DOHH2 (cell line): ENCODE measurements at regions not wholly inside any gene's neighbourhood (a gene's known extent, or its start where the extent isn't known, plus 50 kb on each side); places are given as distances from the start of the nearest gene placed in this dataset.

Experiments
- EZH2phosphoT487 ChIP-seq: fragments of 200-600 bp; sonication (generic); IDR thresholded peaks from 2 replicates; pipeline ENCODE4 v1.6.1; 2017; ENCODE audit warnings: borderline replicate concordance, mild to moderate bottlenecking, antibody characterized with exemption, low read length, moderate library complexity, mixed read lengths
- TF ChIP-seq, protein P1 (sequence below): fragments of 200-600 bp; sonication (generic); IDR thresholded peaks from one replicate; pipeline ENCODE4 v1.5.1; 2014; ENCODE audit warnings: antibody characterized with exemption, mild to moderate bottlenecking, low read depth, low read length; ENCODE audit not compliant: poor library complexity, severe bottlenecking

DNA sequence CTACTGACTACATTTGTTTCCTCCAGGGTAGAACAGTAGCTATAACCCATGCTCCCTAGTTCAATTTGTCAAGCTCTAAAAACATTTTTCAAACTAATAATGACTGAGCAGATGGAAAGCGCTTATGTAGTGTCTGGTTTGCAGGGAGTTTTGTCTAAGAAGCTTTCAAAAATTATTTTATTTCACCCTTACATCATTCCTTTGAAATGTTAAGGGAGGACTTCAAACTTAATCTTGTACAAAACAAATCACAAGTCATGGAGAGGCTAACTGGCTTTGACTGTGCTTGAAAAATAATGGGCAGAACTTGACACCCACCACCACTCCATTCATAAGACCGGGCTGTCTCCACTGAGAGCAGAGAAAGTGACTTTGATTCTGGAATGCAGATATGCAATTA lies 153.4 kb upstream of the QRFPR start:
- TF ChIP-seq, protein P1, sequence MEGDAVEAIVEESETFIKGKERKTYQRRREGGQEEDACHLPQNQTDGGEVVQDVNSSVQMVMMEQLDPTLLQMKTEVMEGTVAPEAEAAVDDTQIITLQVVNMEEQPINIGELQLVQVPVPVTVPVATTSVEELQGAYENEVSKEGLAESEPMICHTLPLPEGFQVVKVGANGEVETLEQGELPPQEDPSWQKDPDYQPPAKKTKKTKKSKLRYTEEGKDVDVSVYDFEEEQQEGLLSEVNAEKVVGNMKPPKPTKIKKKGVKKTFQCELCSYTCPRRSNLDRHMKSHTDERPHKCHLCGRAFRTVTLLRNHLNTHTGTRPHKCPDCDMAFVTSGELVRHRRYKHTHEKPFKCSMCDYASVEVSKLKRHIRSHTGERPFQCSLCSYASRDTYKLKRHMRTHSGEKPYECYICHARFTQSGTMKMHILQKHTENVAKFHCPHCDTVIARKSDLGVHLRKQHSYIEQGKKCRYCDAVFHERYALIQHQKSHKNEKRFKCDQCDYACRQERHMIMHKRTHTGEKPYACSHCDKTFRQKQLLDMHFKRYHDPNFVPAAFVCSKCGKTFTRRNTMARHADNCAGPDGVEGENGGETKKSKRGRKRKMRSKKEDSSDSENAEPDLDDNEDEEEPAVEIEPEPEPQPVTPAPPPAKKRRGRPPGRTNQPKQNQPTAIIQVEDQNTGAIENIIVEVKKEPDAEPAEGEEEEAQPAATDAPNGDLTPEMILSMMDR = no peak
- TF ChIP-seq EZH2phosphoT487 = no peak
